ENCODE measurements at regions not wholly inside any gene's neighbourhood (a gene's known extent, or its start where the extent isn't known, plus 50 kb on each side); places are given as distances from the start of the nearest gene placed in this dataset.

GRCh38 chr7:152910545-152911225, 151.1 kb downstream of the ACTR3B start:
- Histone ChIP-seq H3K36me3 (no peaks in the 10 kb centered on the region), H3K9me3 (no peaks in the 10 kb centered on the region), H3K27me3 (no peaks in the 10 kb centered on the region), H3K27ac (no peak overlapping the region), H3K4me3 (no peak overlapping the region), H3K4me1 (peaks cover 0 to 17% (median 0%) of the 10 kb centered on the region in 4 donors)
- 60% methylated on average over 7 of the region's 17 CpGs for WGBS (ENCODE audit: insufficient coverage, low coverage, low lambda C conversion rate, missing lambda C conversion rate)
- intact Hi-C loops (cut with DNase I) = no loop called here
- no peak for DNase-seq
- no peak for ATAC-seq
- TF ChIP-seq CTCF (IDR thresholded peaks at IDR 0.05) (no peak), POLR2A (IDR thresholded peaks at IDR 0.05) (no peak)

- H3K4me1 ChIP-seq = peaks cover 0 to 12% (median 0%) of the 10 kb centered on the region in 4 donors
- 93% methylated on average over 4 of the region's 4 CpGs for WGBS (ENCODE audit: insufficient coverage, low coverage, low lambda C conversion rate, missing lambda C conversion rate)
- no peaks in the 10 kb centered on the region for H3K36me3 ChIP-seq
- no peak for ATAC-seq
- DNase-seq = no peak
- no peak overlapping the region for H3K27ac ChIP-seq
- H3K4me3 ChIP-seq = no peak overlapping the region
- no peaks in the 10 kb centered on the region for H3K27me3 ChIP-seq
- intact Hi-C loops (cut with DNase I) = no loop called here
- TF ChIP-seq POLR2A (IDR thresholded peaks at IDR 0.05) (no peak), CTCF (IDR thresholded peaks at IDR 0.05) (no peak)
- no peaks in the 10 kb centered on the region for H3K9me3 ChIP-seq
Measured at GRCh38 chr7:152911226-152911560, 151.6 kb downstream of the ACTR3B start.

GRCh38 chr7:152911922-152912321, 152.4 kb downstream of the ACTR3B start:
- Histone ChIP-seq H3K27ac (no peak overlapping the region), H3K27me3 (no peaks in the 10 kb centered on the region), H3K36me3 (no peaks in the 10 kb centered on the region), H3K9me3 (no peaks in the 10 kb centered on the region), H3K4me1 (peaks cover 0 to 9% (median 0%) of the 10 kb centered on the region in 4 donors), H3K4me3 (no peak overlapping the region)
- no peak for DNase-seq
- no peak for TF ChIP-seq POLR2A (IDR thresholded peaks at IDR 0.05)
- no peak for TF ChIP-seq CTCF (IDR thresholded peaks at IDR 0.05)
- intact Hi-C loops (cut with DNase I) = no loop called here
- 92% methylated on average over 5 of the region's 11 CpGs for WGBS (ENCODE audit: insufficient coverage, low coverage, low lambda C conversion rate, missing lambda C conversion rate)
- no peak for ATAC-seq

- TF ChIP-seq CTCF (IDR thresholded peaks at IDR 0.05) (no peak), POLR2A (IDR thresholded peaks at IDR 0.05) (no peak)
- H3K9me3 ChIP-seq = no peaks in the 10 kb centered on the region
- H3K4me1 ChIP-seq = peaks cover 0 to 9% (median 0%) of the 10 kb centered on the region in 4 donors
- H3K27me3 ChIP-seq = no peaks in the 10 kb centered on the region
- no peak for ATAC-seq
- DNase-seq = no peak
- 96% methylated on average over 3 of the region's 5 CpGs for WGBS (ENCODE audit: insufficient coverage, low coverage, low lambda C conversion rate, missing lambda C conversion rate)
- no peaks in the 10 kb centered on the region for H3K36me3 ChIP-seq
- no peak overlapping the region for H3K27ac ChIP-seq
- intact Hi-C loops (cut with DNase I) = no loop called here
- no peak overlapping the region for H3K4me3 ChIP-seq
Measured at GRCh38 chr7:152912511-152912910, 153.0 kb downstream of the ACTR3B start.
